IMR-90 (cell line): ENCODE measurements at regions not wholly inside any gene's neighbourhood (a gene's known extent, or its start where the extent isn't known, plus 50 kb on each side); places are given as distances from the start of the nearest gene placed in this dataset.
"Not testable (repeated sequence)": the region's sequence is repeated elsewhere in the genome, so short reads cannot be mapped to it uniquely, and the experiment has no call there.

Experiments
- ATAC-seq: fragments of 200-7000 bp; cut with Tn5 transposase; 2 replicates; pipeline ENCODE4 v1.9.1; 2020; ENCODE audit warnings: low read depth, mild to moderate bottlenecking, moderate library complexity
- BruUV-seq: library from RNA; stranded (reverse); fragments of 400-500 nt; replicated peaks from 2 replicates; lab custom pipeline; 2021; lab: Mats Ljungman, UMichigan
- CTCF ChIA-PET: fragments of 300-600 bp; formaldehyde crosslinking; extraction: SDS; loops from one replicate; lab custom pipeline; 2021; ENCODE audit warnings: antibody characterized with exemption; lab: Yijun Ruan, JAX
- POLR2A ChIA-PET: fragments of 300-600 bp; sonication (Branson Sonifier 250); formaldehyde crosslinking; loops from one replicate; lab custom pipeline; 2022; ENCODE audit warnings: antibody characterized with exemption; ENCODE audit not compliant: unreplicated experiment; lab: Charles Lee
- DNase-seq: peaks from one replicate; pipeline ENCODE4 v3.0.0; 2013
- H2AFZ ChIP-seq: replicated peaks from 2 replicates; pipeline ENCODE3; 2013; ENCODE audit warnings: low read length, mild to moderate bottlenecking; ENCODE audit not compliant: poor library complexity
- H2AK5ac ChIP-seq: 2 replicates; pipeline ENCODE4 v1.6.1; 2013; ENCODE audit warnings: low read depth, low read length, inconsistent platforms
- H2AK9ac ChIP-seq: replicated peaks from 2 replicates; pipeline ENCODE3; 2013; ENCODE audit warnings: mild to moderate bottlenecking, low read depth, low read length, moderate library complexity; ENCODE audit not compliant: poor library complexity
- H2BK120ac ChIP-seq: 2 replicates; pipeline ENCODE4 v1.6.1; 2013; ENCODE audit warnings: low read depth, low read length, inconsistent platforms
- H2BK15ac ChIP-seq: 3 replicates; pipeline ENCODE4 v1.6.1; 2013; ENCODE audit warnings: low read depth, low read length, inconsistent platforms
- H2BK20ac ChIP-seq: 2 replicates; pipeline ENCODE4 v1.6.1; 2013; ENCODE audit warnings: low read depth, mild to moderate bottlenecking, inconsistent platforms, low read length, moderate library complexity
- H2BK5ac ChIP-seq: 2 replicates; pipeline ENCODE4 v1.6.1; 2013; ENCODE audit warnings: mild to moderate bottlenecking, low read depth, low read length, inconsistent platforms; ENCODE audit not compliant: poor library complexity, severe bottlenecking
- H3K14ac ChIP-seq: replicated peaks from 2 replicates; pipeline ENCODE4 v1.6.1; 2013; ENCODE audit warnings: low read depth, low read length, inconsistent platforms
- H3K18ac ChIP-seq: 2 replicates; pipeline ENCODE4 v1.6.1; 2013; ENCODE audit warnings: low read depth, low read length, control low read depth
- H3K23ac ChIP-seq: 2 replicates; pipeline ENCODE4 v1.6.1; 2013; ENCODE audit warnings: low read depth, low read length, inconsistent platforms
- H3K27ac ChIP-seq: 2 replicates; pipeline ENCODE4 v1.5.1; 2013; ENCODE audit warnings: mild to moderate bottlenecking, control low read depth, low read length; ENCODE audit not compliant: insufficient read depth
- H3K27me3 ChIP-seq: 2 replicates; pipeline ENCODE4 v1.6.1; 2013; ENCODE audit warnings: low read length; ENCODE audit not compliant: control insufficient read depth, insufficient read depth
- H3K36me3 ChIP-seq: 2 replicates; pipeline ENCODE4 v1.6.1; 2013; ENCODE audit warnings: low read length, mixed read lengths; ENCODE audit not compliant: control insufficient read depth, insufficient read depth
- H3K4ac ChIP-seq: 2 replicates; pipeline ENCODE4 v1.6.1; 2013; ENCODE audit warnings: low read depth, low read length, inconsistent platforms
- H3K4me1 ChIP-seq: 2 replicates; pipeline ENCODE4 v1.6.1; 2013; ENCODE audit warnings: low read length, mixed read lengths; ENCODE audit not compliant: control insufficient read depth, insufficient read depth
- H3K4me2 ChIP-seq: 2 replicates; pipeline ENCODE4 v1.6.1; 2013; ENCODE audit warnings: low read depth, mild to moderate bottlenecking, control low read depth, low read length, moderate library complexity
- H3K4me3 ChIP-seq: 2 replicates; pipeline ENCODE4 v1.5.1; 2013; ENCODE audit warnings: low read depth, mild to moderate bottlenecking, control low read depth, low read length, moderate library complexity; ENCODE audit not compliant: insufficient read depth
- H3K56ac ChIP-seq: 2 replicates; pipeline ENCODE4 v1.6.1; 2013; ENCODE audit warnings: low read length, inconsistent platforms; ENCODE audit not compliant: insufficient read depth; ENCODE audit errors: extremely low read depth
- H3K79me1 ChIP-seq, 2 experiments: 2 replicates each; pipeline ENCODE4 v1.6.1; 2013; ENCODE audit warnings: low read length in 2 of 2, inconsistent platforms in 1 of 2, low read depth in 1 of 2
- H3K9ac ChIP-seq: 2 replicates; pipeline ENCODE4 v1.6.1; 2013; ENCODE audit warnings: low read depth, low read length, control low read depth
- H3K9me1 ChIP-seq: 2 replicates; pipeline ENCODE4 v1.6.1; 2013; ENCODE audit warnings: low read length, inconsistent platforms; ENCODE audit not compliant: insufficient read depth
- H3K9me3 ChIP-seq: 2 replicates; pipeline ENCODE4 v1.6.1; 2013; ENCODE audit warnings: low read length; ENCODE audit not compliant: control insufficient read depth, insufficient read depth
- H4K20me1 ChIP-seq: 2 replicates; pipeline ENCODE4 v1.6.1; 2013; ENCODE audit warnings: low read length, inconsistent platforms; ENCODE audit not compliant: insufficient read depth
- H4K5ac ChIP-seq: 2 replicates; pipeline ENCODE4 v1.6.1; 2013; ENCODE audit warnings: mild to moderate bottlenecking, low read depth, low read length, control low read depth
- H4K8ac ChIP-seq, 2 experiments: 2 replicates each; pipeline ENCODE4 v1.6.1; 2013; ENCODE audit warnings: low read depth in 2 of 2, low read length in 2 of 2, control low read depth in 1 of 2, inconsistent platforms in 1 of 2
- H4K91ac ChIP-seq: 2 replicates; pipeline ENCODE4 v1.6.1; 2013; ENCODE audit warnings: low read depth, low read length, inconsistent platforms; ENCODE audit not compliant: insufficient read depth
- WGBS, 2 experiments: methylation state at CpG; one replicate each; pipeline versions ENCODE4 v1.1.5 to v1.1.7; 2013; ENCODE audit warnings: missing lambda C conversion rate in 2 of 2; ENCODE audit not compliant: insufficient read length in 1 of 2; ENCODE audit errors: extremely low coverage in 2 of 2; 5-methylcytosine and 5-hydroxymethylcytosine counted together
- dilution Hi-C: fragments of 300-500 bp; cut with HindIII; formaldehyde crosslinking; loops from one replicate; pipeline ENCODE4 v1.14.3; 2018; ENCODE audit warnings: low sequenced_read_pairs; ENCODE audit not compliant: unreplicated experiment
- in situ Hi-C: fragments of 300-500 bp; cut with MboI; formaldehyde crosslinking; loops from 3 replicates; pipeline ENCODE4 v1.14.3; 2019; ENCODE audit warnings: low sequenced_read_pairs, inconsistent platforms, mixed read lengths
- intact Hi-C: fragments of 100-400 bp; cut with micrococcal nuclease; formaldehyde crosslinking; loops from 2 replicates; pipeline ENCODE4 v1.10.0; 2022

DNA sequence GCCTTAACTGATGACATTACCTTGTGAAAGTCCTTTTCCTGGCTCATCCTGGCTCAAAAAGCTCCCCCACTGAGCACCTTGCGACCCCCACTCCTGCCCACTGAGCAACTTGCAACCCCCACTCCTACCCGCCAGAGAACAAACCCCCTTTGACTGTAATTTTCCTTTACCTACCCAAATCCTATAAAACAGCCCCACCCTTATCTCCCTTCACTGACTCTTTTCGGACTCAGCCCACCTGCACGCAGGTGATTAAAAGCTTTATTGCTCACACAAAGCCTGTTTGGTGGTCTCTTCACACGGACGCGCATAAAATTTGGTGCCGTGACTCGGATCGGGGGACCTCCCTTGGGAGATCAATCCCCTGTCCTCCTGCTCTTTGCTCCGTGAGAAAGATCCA lies 124.4 kb upstream of the MAP2 start:
- not testable (repeated sequence) for ATAC-seq

DNA sequence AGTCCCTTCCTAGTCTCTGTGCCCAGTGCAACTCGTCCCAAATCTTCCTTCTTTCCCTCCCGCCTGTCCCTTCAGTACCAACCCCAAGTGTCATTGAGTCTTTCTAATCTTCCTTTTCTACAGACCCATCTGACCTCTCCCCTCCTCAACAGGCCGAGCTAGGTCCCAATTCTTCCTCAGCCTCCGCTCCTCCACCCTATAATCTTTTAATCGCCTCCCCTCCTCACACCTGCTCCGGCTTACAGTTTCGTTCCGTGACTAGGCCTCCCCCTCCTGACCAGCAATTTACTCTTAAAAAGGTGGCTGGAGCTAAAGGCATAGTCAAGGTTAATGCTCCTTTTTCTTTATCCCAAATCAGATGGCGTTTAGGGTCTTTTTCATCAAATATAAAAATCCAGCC lies 123.1 kb upstream of the MAP2 start:
- H2AK5ac ChIP-seq, H3K4ac ChIP-seq, H3K14ac ChIP-seq, H3K9ac ChIP-seq, H3K36me3 ChIP-seq, H3K23ac ChIP-seq, intact Hi-C loops, H2AFZ ChIP-seq, H4K20me1 ChIP-seq, dilution Hi-C loops, H4K5ac ChIP-seq, ATAC-seq, H2BK5ac ChIP-seq, POLR2A ChIA-PET, CTCF ChIA-PET, H3K27ac ChIP-seq, H2BK120ac ChIP-seq, DNase-seq, H3K4me1 ChIP-seq, H3K4me2 ChIP-seq, H2BK15ac ChIP-seq, H3K27me3 ChIP-seq, H2AK9ac ChIP-seq, BruUV-seq, H3K56ac ChIP-seq, H3K9me1 ChIP-seq, H3K79me1 ChIP-seq, H3K18ac ChIP-seq, H2BK20ac ChIP-seq, H4K8ac ChIP-seq, H4K91ac ChIP-seq, H3K4me3 ChIP-seq, H3K9me3 ChIP-seq: not testable (repeated sequence)
- WGBS, 2 experiments: 60% methylated on average over 1 of the region's 9 CpGs; no CpG with 5 or more reads in 1 of the 2 experiments
- in situ Hi-C loops: loop anchor here (25.0 kb wide), 1 partner anchor 888 kb away; the partner anchor contains the start of gene PTH2R

More for the DNA sequence above, 124.4 kb upstream of the MAP2 start:
- no CpG with 5 or more reads among the region's 11 CpGs for WGBS, 2 experiments
- POLR2A ChIA-PET, H3K79me1 ChIP-seq, H3K9me1 ChIP-seq, in situ Hi-C loops, CTCF ChIA-PET, H3K4me3 ChIP-seq, H3K4me1 ChIP-seq, H3K9ac ChIP-seq, H2BK120ac ChIP-seq, H3K27ac ChIP-seq, H3K23ac ChIP-seq, H3K9me3 ChIP-seq, intact Hi-C loops, H4K20me1 ChIP-seq, H4K8ac ChIP-seq, H2AK5ac ChIP-seq, H2BK20ac ChIP-seq, BruUV-seq, H2AFZ ChIP-seq, H3K14ac ChIP-seq, H2BK5ac ChIP-seq, H3K4me2 ChIP-seq, DNase-seq, H3K18ac ChIP-seq, H2BK15ac ChIP-seq, dilution Hi-C loops, H3K36me3 ChIP-seq, H4K91ac ChIP-seq, H4K5ac ChIP-seq, H3K56ac ChIP-seq, H3K27me3 ChIP-seq, H2AK9ac ChIP-seq, H3K4ac ChIP-seq: not testable (repeated sequence)
